ENCODE measurements at regions not wholly inside any gene's neighbourhood (a gene's known extent, or its start where the extent isn't known, plus 50 kb on each side); places are given as distances from the start of the nearest gene placed in this dataset.

DNA sequence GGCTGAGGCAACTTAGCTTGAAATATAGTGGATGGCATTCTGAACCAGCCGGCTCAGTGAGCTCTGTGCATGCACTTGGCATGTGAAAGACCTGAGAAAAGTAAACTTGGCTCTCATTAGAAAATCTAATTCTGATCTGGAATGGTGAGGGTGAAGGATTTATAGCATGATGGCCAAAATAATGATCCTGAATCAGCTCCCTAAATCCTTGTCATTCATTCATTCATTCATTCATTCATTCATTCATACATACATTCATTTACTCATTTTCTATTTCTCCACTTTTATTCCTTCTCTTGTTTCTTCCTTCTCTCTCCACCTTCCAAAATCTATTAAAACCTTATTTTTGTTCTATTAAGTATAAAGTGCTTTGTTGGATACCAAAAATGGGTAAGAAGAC lies 681.1 kb downstream of the DHX35 start:
- no peak for DNase-seq (ENCODE audit: low read depth in 2 of 2)

DNA sequence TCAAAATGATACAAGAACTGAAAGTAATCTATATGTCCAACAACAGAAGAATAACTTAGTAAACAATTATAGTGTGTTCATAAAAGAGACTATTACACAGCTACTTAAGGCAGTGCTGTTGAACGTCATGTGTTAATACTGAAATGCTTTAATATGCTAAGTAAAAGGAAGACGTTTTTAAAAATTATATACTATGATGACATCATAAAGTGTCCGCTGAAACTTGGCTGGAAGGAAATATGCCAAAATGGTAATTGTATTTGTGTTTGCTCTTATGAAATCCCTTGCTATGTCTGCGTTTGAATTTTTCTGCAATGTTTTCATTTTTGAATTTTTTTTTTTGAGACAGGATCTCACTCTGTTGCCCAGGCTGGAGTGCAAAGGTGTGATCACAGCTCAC lies 679.3 kb downstream of the DHX35 start:
- DNase-seq (ENCODE audit: low read depth in 2 of 2) = no peak

DNA sequence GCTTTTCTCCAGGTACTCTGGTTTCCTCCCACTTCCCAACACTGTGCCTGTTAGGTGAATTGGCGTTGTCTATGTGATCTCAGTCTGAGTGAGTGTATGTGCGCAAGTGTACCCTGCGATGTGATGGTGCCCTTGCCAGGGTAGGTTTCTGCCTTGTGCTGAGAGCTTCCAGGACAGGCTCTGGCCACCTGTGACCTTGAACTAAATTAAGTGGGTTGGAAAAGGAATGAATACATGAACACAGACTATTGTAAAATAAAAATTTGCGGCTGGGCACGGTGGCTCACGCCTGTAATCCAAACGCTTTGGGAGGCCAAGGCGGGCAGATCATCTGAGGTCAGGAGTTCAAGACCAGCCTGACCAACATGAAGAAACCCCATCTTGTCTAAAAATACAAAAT lies 678.0 kb downstream of the DHX35 start:
- DNase-seq (ENCODE audit: low read depth in 2 of 2) = no peak

DNA sequence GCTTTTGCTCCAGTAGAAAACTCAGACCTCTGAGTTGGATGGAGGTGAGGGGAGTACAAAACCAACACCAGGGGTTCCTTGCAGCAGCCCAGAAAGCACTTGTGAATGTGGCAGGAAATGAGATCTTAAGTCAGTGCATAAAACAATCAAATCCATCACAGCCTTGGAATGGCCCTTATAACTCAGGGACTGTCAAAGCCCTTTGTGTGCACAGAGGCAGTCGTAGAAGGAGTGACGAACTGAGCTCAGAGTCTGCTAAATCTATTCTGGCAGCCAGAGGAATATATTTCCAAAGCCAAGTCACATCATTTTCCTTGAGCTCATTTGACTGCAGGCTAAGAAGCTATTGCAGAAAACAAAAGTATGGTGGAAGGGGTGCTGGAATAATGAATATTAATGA lies 676.6 kb downstream of the DHX35 start:
- no peak for DNase-seq (ENCODE audit: low read depth in 2 of 2)

DNA sequence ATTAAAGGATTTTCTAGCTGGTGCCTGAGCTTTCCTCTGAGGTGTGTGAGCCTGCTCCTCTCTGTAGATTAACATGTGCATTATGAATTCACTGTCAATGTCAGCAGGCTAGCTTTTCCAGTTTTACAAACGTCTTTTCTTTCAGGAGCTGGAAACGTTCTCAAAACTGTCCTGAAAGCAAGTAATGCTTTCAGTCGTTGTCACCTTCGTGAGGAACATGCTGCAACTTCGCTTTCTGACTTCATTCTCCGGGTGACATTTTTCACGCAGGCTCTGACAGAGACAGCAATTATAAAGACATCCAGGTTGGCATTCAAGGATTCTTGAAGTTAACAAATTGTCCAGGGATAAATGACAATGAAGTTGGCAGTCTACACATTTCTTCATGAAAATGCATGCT lies 671.5 kb downstream of the DHX35 start:
- no peak for DNase-seq (ENCODE audit: low read depth in 2 of 2)

DNA sequence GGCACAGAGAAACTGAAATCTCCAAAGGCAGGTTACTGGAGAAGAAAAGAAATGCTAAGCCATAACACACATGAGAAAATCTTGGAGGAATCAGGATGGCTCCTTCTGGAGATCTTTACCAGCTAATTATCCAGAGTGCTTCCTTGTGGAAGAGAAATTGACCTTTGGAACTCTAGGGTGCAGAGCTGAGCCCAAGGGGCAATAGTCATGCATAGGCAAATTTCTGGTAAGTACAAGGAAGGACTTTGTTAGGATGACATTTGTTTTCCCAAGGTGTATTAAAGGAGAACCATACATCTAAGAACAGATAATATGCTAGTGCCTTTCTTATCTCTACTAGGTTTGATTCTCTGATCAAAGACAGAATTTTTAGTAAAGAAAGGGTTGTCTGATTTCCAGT lies 670.6 kb downstream of the DHX35 start:
- no peak for DNase-seq (ENCODE audit: low read depth in 2 of 2)

DNA sequence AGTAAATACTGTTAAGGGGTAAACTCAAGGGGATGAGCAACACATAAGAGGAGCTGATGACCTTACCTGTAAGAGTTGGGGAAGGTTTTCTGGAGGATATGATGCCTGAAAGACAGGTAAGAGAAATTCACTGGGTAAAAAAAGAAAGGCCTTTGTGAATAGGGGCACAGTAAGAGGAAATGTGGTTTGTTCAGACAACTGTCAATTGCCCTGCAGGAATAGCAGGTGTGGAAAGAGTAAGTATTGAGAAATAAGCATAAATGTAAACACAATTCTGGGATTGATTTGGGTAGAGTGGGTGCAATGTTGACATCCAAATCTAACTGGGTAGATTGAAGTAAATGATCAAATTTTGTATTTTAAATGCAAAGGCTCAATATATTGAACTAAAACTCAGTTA lies 670.0 kb downstream of the DHX35 start:
- DNase-seq (ENCODE audit: low read depth in 2 of 2) = no peak

DNA sequence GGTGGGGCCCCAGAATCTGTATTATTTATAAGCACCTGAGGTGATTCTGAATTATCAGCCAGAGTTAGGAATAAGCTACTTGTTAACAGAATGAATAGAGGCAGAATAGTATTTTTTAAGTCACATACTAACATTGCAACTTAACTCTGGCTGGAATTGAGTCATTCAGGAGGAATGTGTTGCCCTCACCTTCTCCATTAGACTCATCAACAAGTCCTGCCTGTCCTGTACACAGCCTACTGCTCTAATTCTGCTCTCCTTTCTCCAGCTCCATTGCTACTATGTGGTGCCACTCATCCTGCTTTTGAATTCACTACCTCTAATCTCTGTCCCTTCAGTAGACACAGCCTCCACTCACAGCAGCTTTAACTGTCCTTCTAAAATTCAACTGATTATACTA lies 669.4 kb downstream of the DHX35 start:
- no peak for DNase-seq (ENCODE audit: low read depth in 2 of 2)

DNA sequence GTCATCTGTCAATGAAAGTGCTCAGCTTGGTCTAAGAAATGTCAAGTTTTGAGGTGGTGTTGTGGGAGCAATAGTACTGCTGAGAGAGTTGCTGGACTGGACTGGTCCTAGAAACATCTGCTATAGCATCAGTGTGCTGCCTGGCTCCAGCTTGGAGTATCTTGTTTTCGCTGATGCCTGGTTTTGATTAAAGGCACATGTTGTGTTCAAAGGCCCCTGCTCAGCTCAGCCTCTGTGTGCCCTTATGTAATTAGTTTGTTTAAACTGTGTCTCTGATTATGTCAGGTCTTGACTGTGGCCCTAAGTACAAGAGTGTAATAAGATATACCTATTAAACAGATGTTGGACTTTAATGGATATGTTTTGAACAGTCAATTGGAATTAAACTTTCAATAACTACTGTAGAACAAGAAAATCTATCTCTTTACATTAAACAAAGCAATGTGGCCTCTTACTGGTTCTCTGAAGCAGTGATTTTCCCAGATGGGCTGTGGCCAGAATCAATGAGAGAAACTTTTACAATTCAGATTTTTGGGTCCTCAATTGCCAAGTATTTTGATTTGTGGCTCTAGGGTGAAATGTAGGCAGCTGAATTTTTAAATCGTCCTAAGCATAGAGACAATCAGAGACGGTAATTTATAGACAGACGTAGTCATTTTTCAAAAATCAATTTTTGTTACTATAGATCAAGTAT lies 668.2 kb downstream of the DHX35 start:
- DNase-seq (ENCODE audit: low read depth in 2 of 2) = no peak

DNA sequence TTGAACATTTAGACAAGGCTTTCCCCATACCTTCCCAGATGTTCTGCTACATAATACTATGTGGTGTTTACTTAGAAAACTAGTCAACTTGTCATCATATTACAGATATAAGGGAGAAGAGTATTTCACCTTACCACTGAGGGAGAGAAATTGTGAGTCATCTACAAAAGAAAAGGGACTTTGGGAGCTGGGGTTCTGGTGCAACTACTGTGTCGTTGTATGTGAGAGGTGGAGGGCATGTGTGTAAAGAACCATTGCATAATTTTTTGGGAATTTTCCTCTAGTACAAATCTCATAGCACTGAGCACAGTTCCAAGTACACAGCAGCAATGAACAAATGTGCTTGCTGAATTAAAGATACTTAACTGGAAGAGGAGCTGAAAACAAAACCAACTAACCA lies 665.6 kb downstream of the DHX35 start:
- DNase-seq (ENCODE audit: low read depth in 2 of 2) = no peak

DNA sequence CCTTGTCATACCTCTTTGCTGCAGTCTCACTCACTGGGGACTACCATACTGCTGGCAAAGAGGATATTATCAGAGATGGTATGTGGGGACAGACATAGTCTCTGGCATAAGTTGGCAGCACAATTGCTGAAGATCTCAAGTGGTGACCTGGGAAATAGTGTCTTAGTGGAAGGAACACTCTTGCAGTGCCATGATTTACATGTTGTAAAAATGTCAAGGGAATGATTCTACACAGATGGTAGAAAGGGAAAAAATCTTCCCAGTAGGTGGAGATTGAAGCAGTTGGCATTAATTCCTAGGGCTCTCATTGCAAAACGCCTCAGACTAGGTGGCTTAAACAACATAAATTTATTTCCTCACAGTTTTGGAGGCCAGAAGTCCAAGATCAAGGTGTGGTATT lies 662.2 kb downstream of the DHX35 start:
- DNase-seq (ENCODE audit: low read depth in 2 of 2) = no peak

DNA sequence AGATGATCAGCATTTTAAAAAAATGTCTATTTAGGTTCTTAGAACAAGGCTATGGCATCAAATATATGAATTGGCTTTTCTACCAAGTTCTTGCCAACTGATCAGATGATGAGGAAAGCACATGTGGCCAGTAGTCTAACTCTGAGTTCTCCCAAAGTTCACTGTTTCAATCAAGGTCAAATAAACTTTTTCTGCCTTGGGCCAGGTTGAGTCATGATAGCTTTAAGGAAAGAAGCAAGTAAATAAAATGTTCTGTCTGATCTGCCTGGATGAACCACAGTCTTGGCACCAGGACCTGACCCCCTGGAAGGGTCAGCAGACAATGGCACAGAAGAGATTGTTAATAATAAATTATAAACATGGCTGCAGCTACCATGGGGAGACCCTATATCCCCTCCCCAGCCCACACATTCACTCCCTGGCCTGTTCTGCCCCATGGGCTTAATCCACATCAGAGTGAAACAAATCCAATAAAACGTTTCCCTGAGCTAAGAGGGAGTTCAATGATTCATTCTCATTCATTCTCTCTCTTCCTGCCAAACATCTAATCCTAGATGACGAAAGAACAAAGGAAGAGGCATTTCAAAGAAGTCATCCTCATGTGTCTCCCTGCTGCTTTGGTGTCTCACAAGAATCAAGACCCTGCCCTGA lies 661.6 kb downstream of the DHX35 start:
- no peak for DNase-seq (ENCODE audit: low read depth in 2 of 2)

DNA sequence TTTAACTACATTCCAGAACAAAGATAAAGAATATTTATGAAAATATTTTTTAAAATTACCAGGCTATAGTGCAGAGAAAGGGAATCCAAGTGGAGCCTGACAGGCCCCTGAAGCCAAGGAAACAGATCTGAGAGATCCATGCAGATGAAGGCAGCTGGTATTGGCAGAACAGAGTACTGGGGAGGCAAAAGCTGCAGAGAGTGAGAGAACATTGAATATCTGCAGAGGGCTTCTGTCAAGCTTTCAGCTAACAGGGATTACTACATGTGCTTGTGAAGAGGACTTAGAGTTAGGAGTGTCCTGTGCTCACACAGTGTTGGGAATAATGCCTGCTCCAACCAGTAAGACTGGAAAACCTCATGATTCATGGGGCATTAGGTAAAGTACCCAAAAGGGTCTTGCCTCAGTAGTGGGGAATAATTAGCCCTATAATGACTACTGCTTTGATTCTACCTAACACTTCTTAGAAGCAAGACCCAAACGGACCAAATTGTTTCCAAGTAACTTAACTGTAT lies 657.2 kb downstream of the DHX35 start:
- DNase-seq (ENCODE audit: low read depth in 2 of 2) = no peak

DNA sequence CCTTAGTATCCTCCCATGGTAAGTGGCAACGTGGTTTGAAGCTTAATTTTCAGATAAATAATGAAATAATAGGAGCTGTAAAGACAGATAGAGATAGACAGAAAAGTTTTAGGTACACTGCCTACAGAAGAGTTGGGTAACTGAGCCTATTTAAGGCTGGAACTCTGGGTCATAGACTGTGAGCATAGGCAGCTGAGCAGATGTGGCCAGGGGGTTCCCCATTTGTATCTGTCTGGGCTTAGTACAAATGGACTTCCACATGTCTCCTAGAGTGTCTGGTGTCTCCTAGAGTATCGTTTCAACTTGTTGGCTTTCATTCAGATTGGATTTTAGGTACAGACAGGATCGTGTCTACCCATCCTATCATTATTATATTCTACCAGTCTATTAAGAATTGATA lies 649.8 kb downstream of the DHX35 start:
- DNase-seq (ENCODE audit: low read depth in 2 of 2) = no peak

DNA sequence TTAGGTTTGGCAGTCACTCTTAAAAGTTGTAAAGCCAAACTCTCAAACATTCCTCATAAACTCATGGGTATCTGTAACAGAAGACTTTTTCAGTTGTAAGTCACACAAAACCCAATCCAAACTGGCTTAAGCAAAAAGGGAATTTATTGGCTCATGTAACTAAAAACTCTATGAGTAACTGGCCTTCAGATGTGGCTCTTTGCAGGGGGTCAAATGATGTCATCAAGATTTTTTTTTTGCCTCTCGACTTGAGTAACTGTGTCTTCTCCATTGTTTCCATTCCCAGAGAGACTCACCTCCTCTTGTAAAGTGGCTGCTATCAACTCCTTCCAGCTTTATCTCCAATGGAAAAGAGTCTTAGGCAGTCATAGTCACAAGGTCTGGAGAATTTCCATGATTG lies 645.0 kb downstream of the DHX35 start:
- no peak for DNase-seq (ENCODE audit: low read depth in 2 of 2)

DNA sequence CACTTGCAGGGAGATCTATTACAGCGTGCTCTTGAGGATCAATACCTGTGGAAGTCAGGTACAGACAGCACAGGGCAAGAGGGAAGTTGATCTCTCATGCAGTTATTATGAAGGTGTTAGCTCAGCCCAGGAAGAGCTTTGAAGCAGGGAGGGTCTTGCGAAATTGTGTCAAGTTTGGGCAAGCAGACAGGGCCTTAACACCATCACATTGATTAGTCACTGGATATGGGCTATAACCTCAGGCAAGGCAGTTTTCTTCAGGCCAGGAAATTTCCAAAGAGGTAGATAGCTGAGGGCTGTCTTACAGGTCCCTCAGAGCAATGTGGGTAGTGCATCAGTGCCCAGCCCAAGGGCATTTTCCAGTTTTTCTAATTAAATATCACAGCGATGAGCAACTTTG lies 643.8 kb downstream of the DHX35 start:
- DNase-seq (ENCODE audit: low read depth in 2 of 2) = no peak

DNA sequence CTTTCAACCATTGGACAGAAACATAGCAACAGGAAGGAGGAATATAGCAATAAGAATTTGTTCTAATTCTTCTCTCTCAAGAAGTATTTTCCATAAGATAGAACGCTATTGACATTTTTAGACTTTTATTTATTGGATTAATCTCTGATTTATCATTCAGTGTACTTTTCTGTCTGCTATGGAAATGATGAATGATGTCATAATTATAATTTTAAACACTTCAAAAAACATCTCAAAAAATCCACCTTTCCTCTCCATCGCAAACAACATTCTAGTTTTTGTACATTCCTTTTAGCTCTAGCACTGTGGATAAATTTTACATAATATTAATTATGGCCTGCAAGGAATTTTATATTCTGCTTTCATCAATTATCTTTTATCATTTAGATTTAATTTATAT lies 643.2 kb downstream of the DHX35 start:
- no peak for DNase-seq (ENCODE audit: low read depth in 2 of 2)

DNA sequence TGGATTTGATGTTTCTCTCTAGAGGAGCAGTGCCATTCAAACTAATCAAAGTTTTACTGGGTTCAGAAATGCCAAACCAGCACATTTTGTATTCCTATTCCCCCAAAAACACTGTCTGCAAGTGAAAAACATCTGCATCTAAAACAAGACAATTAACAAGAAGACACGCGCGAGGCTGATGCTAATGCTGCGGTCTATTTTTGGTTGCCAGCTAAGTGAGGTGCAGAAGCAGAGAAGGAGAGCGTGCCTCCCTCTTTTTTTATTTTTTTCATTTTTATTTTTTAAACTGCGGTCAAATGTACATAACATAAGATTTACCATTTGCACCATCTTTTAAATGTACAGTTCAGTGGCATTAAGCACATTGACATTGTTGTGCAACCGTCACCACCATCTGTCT lies 641.1 kb downstream of the DHX35 start:
- DNase-seq (ENCODE audit: low read depth in 2 of 2) = no peak

DNA sequence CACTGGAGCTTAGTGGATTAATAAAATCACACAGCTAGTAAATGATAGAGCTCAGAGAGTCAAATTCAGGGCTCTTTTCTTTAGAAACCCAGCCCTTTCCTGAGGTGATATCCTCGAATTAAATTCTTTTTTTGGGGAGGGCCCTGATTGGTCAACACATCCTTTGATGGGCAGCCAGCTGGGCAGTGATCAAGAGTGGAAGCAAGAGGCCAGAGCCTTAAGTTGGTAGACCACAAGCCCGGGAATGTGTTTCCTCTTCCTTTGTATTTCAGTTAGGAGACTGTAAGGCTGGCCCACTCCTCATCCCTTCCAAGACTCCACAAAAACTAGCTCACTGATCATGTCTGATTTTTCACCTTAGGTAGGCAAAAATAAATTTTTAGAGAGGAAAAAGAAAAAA lies 640.5 kb downstream of the DHX35 start:
- DNase-seq (ENCODE audit: low read depth in 2 of 2) = no peak

DNA sequence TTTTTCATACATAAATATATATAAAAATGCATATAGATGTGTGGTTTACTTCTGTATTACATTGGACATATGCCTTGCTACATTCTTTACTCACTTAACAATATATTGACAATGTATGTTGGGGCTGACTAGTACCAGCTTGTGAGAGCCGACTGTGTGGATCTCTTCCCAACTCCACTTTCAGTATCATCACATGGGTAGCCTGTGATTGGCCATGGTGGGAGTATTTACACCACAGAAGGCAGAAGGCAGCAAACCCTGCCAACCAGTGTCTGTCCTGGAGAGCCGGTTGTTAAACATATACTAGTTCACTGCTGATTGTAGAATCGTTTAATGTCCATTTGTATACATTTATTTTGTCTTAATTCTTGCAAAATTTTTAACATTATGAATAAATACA lies 638.7 kb downstream of the DHX35 start:
- DNase-seq (ENCODE audit: low read depth in 2 of 2) = no peak

DNA sequence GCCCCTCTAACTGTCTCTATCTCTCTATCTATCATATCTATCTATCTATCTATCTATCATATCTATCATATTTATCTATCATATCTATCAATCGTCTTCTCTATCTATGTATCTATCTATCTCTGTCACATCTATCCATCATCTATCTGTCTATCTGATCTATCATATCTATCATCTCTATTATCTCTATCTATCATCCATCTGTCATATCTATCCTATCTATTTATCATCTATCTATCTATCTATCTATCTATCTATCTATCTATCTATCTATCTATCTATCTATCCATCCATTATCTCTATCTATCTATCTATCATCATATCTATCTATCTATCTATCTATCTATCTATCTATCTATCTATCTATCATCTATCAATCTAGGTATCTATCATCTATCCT lies 638.0 kb downstream of the DHX35 start:
- DNase-seq (ENCODE audit: low read depth in 2 of 2) = no peak

DNA sequence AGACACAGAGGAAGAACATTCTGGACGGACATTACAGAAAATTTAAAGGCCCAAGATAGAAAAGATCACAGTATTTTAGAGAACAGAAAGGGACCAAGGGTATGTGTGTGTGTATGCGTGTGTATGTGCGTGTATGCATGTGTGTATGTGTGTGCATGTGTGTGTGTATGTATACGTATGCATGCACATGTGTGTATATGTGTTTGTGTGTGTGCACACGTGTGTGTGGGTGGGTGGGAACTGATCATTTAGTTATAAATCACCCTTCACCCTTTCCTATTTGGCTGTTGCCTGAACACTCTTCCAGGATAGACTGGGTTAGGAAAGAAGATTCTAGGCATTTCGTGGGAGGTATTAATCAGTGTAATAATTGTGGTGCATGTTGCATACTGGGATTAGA lies 634.4 kb downstream of the DHX35 start:
- no peak for DNase-seq (ENCODE audit: low read depth in 2 of 2)

DNA sequence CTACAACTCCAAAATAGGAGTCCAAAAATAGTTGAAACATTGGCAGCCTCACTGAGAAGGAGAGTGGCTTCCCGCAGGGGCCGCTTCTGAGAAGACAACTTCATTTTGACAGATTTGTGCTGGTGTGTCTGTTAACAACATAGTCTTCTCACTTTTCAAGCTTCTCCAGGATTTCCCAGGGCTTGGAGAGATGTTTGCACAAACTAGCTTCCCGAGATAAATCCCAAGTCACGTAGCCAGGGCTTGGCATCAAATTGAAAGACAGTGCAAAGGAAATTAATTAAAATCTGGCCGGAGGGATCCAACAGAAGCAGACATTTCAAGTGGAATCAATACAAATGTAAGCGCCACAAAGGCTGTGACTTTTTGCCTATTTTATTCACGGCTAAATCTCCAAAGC lies 630.2 kb downstream of the DHX35 start:
- DNase-seq (ENCODE audit: low read depth in 2 of 2) = no peak

Measured in stimulated activated CD8-positive, alpha-beta memory T cell treated with anti-CD3 and anti-CD28 coated beads, Interleukin-2, amount 100 ng/mL, for 48 hours (primary cell).